ENCODE measurements at regions not wholly inside any gene's neighbourhood (a gene's known extent, or its start where the extent isn't known, plus 50 kb on each side); places are given as distances from the start of the nearest gene placed in this dataset.
"Not testable (repeated sequence)": the region's sequence is repeated elsewhere in the genome, so short reads cannot be mapped to it uniquely, and the experiment has no call there.

GRCh38 chr17:45620468-45620867 is 129.9 kb upstream of the PLEKHM1 start:
- no CpG with 5 or more reads among the region's 54 CpGs for WGBS
- DNase-seq = peak; percentile 8
- H2BK12ac ChIP-seq (ENCODE audit: low read length in 2 of 2); H3K9me3 ChIP-seq (ENCODE audit: control insufficient read depth, low read length); H3K4ac ChIP-seq (ENCODE audit: low read depth in 1 of 2, low read length in 2 of 2); H3K23ac ChIP-seq (ENCODE audit: low read length in 2 of 2); H3K14ac ChIP-seq (ENCODE audit: low read length in 2 of 2); H2BK15ac ChIP-seq (ENCODE audit: low read depth, poor library complexity, severe bottlenecking); H2AFZ ChIP-seq (ENCODE audit: low read depth, low read length); H3K18ac ChIP-seq (ENCODE audit: low read depth in 1 of 2, low read length in 2 of 2); H4K91ac ChIP-seq (ENCODE audit: low read length); H2BK5ac ChIP-seq (ENCODE audit: low read depth, low read length, poor library complexity, severe bottlenecking); H2BK120ac ChIP-seq (ENCODE audit: low read depth, low read length); H3K9ac ChIP-seq (ENCODE audit: low read length); H3K36me3 ChIP-seq (ENCODE audit: control insufficient read depth in 1 of 2, insufficient read depth in 2 of 2, low read depth in 1 of 2, low read length in 2 of 2); H3K27ac ChIP-seq (ENCODE audit: low read length, poor library complexity, severe bottlenecking); H3K79me1 ChIP-seq (replicated peaks; ENCODE audit: low read length, poor library complexity, severe bottlenecking); H2AK5ac ChIP-seq (ENCODE audit: low read length, severe bottlenecking); H3K27me3 ChIP-seq (ENCODE audit: control insufficient read depth in 1 of 2, insufficient read depth in 1 of 2, low read length in 2 of 2); H3K4me1 ChIP-seq (ENCODE audit: control insufficient read depth, insufficient read depth, low read depth, low read length); H4K8ac ChIP-seq (ENCODE audit: low read length): not testable (repeated sequence)
- Histone ChIP-seq H3K4me2 (ENCODE audit: low read length, poor library complexity, severe bottlenecking) (peak overlapping the region; percentile 56), H3K4me3 (ENCODE audit: insufficient read depth in 1 of 2, low read depth in 1 of 2, low read length in 2 of 2) (peak overlapping the region in 1 of 2 experiments; percentile 67)

- H3K9ac ChIP-seq (ENCODE audit: low read length); H3K79me1 ChIP-seq (replicated peaks; ENCODE audit: low read length, poor library complexity, severe bottlenecking); H2AK5ac ChIP-seq (ENCODE audit: low read length, severe bottlenecking); H3K36me3 ChIP-seq (ENCODE audit: control insufficient read depth in 1 of 2, insufficient read depth in 2 of 2, low read depth in 1 of 2, low read length in 2 of 2); H3K4me1 ChIP-seq (ENCODE audit: control insufficient read depth, insufficient read depth, low read depth, low read length); H3K4me2 ChIP-seq (ENCODE audit: low read length, poor library complexity, severe bottlenecking); H2BK120ac ChIP-seq (ENCODE audit: low read depth, low read length); DNase-seq; H3K4ac ChIP-seq (ENCODE audit: low read depth in 1 of 2, low read length in 2 of 2); H3K27me3 ChIP-seq (ENCODE audit: control insufficient read depth in 1 of 2, insufficient read depth in 1 of 2, low read length in 2 of 2); H3K9me3 ChIP-seq (ENCODE audit: control insufficient read depth, low read length); H2BK15ac ChIP-seq (ENCODE audit: low read depth, poor library complexity, severe bottlenecking); H3K23ac ChIP-seq (ENCODE audit: low read length in 2 of 2); H3K27ac ChIP-seq (ENCODE audit: low read length, poor library complexity, severe bottlenecking); H4K8ac ChIP-seq (ENCODE audit: low read length); H2BK12ac ChIP-seq (ENCODE audit: low read length in 2 of 2); H2BK5ac ChIP-seq (ENCODE audit: low read depth, low read length, poor library complexity, severe bottlenecking); H4K91ac ChIP-seq (ENCODE audit: low read length); H3K18ac ChIP-seq (ENCODE audit: low read depth in 1 of 2, low read length in 2 of 2); H3K14ac ChIP-seq (ENCODE audit: low read length in 2 of 2); H2AFZ ChIP-seq (ENCODE audit: low read depth, low read length): not testable (repeated sequence)
- H3K4me3 ChIP-seq (ENCODE audit: insufficient read depth in 1 of 2, low read depth in 1 of 2, low read length in 2 of 2) = peak overlapping the region in 1 of 2 experiments; percentile 44
- no CpG with 5 or more reads among the region's 9 CpGs for WGBS
Measured at GRCh38 chr17:45621087-45621486, 130.6 kb upstream of the PLEKHM1 start.

- not testable (repeated sequence) for DNase-seq; H4K91ac ChIP-seq (ENCODE audit: low read length); H2BK12ac ChIP-seq (ENCODE audit: low read length in 2 of 2); H3K4ac ChIP-seq (ENCODE audit: low read depth in 1 of 2, low read length in 2 of 2); H2BK5ac ChIP-seq (ENCODE audit: low read depth, low read length, poor library complexity, severe bottlenecking); H2AFZ ChIP-seq (ENCODE audit: low read depth, low read length); H2BK15ac ChIP-seq (ENCODE audit: low read depth, poor library complexity, severe bottlenecking); H3K18ac ChIP-seq (ENCODE audit: low read depth in 1 of 2, low read length in 2 of 2); H3K9me3 ChIP-seq (ENCODE audit: control insufficient read depth, low read length); H3K4me2 ChIP-seq (ENCODE audit: low read length, poor library complexity, severe bottlenecking); H3K27me3 ChIP-seq (ENCODE audit: control insufficient read depth in 1 of 2, insufficient read depth in 1 of 2, low read length in 2 of 2); H3K4me3 ChIP-seq (ENCODE audit: insufficient read depth in 1 of 2, low read depth in 1 of 2, low read length in 2 of 2); H2AK5ac ChIP-seq (ENCODE audit: low read length, severe bottlenecking); H4K8ac ChIP-seq (ENCODE audit: low read length); H3K36me3 ChIP-seq (ENCODE audit: control insufficient read depth in 1 of 2, insufficient read depth in 2 of 2, low read depth in 1 of 2, low read length in 2 of 2); H3K79me1 ChIP-seq (replicated peaks; ENCODE audit: low read length, poor library complexity, severe bottlenecking); H3K4me1 ChIP-seq (ENCODE audit: control insufficient read depth, insufficient read depth, low read depth, low read length); H3K27ac ChIP-seq (ENCODE audit: low read length, poor library complexity, severe bottlenecking); H3K23ac ChIP-seq (ENCODE audit: low read length in 2 of 2); H2BK120ac ChIP-seq (ENCODE audit: low read depth, low read length); H3K14ac ChIP-seq (ENCODE audit: low read length in 2 of 2); H3K9ac ChIP-seq (ENCODE audit: low read length)
- no CpG with 5 or more reads among the region's 3 CpGs for WGBS
Measured at GRCh38 chr17:45622295-45622694, 131.8 kb upstream of the PLEKHM1 start.

- no peak overlapping the region for H2BK120ac ChIP-seq (ENCODE audit: low read depth, low read length)
- no peak overlapping the region for H3K23ac ChIP-seq (ENCODE audit: low read length in 2 of 2)
- peaks cover 10% of the 10 kb centered on the region for H3K79me1 ChIP-seq (replicated peaks; ENCODE audit: low read length, poor library complexity, severe bottlenecking)
- no peak overlapping the region for H3K18ac ChIP-seq (ENCODE audit: low read depth in 1 of 2, low read length in 2 of 2)
- no peak overlapping the region for H4K8ac ChIP-seq (ENCODE audit: low read length)
- H3K14ac ChIP-seq (ENCODE audit: low read length in 2 of 2) = no peak overlapping the region
- H2BK12ac ChIP-seq (ENCODE audit: low read length in 2 of 2) = no peak overlapping the region
- no peak overlapping the region for H3K4ac ChIP-seq (ENCODE audit: low read depth in 1 of 2, low read length in 2 of 2)
- H2AK5ac ChIP-seq (ENCODE audit: low read length, severe bottlenecking) = no peak overlapping the region
- no peak overlapping the region for H2BK15ac ChIP-seq (ENCODE audit: low read depth, poor library complexity, severe bottlenecking)
- no peak overlapping the region for H3K4me2 ChIP-seq (ENCODE audit: low read length, poor library complexity, severe bottlenecking)
- no peak overlapping the region for H2BK5ac ChIP-seq (ENCODE audit: low read depth, low read length, poor library complexity, severe bottlenecking)
- H3K4me3 ChIP-seq (ENCODE audit: insufficient read depth in 1 of 2, low read depth in 1 of 2, low read length in 2 of 2) = no peak overlapping the region
- no peak for DNase-seq
- no peak overlapping the region for H3K9ac ChIP-seq (ENCODE audit: low read length)
- no peak overlapping the region for H2AFZ ChIP-seq (ENCODE audit: low read depth, low read length)
- H3K27ac ChIP-seq (ENCODE audit: low read length, poor library complexity, severe bottlenecking) = no peak overlapping the region
- WGBS = 79% methylated on average over 5 of the region's 5 CpGs
- no peak overlapping the region for H4K91ac ChIP-seq (ENCODE audit: low read length)
- H3K36me3 ChIP-seq (ENCODE audit: control insufficient read depth in 1 of 2, insufficient read depth in 2 of 2, low read depth in 1 of 2, low read length in 2 of 2) = peaks cover 21 to 24% of the 10 kb centered on the region in 2 experiments
- no peaks in the 10 kb centered on the region for H3K27me3 ChIP-seq (ENCODE audit: control insufficient read depth in 1 of 2, insufficient read depth in 1 of 2, low read length in 2 of 2)
- no peaks in the 10 kb centered on the region for H3K9me3 ChIP-seq (ENCODE audit: control insufficient read depth, low read length)
- no peaks in the 10 kb centered on the region for H3K4me1 ChIP-seq (ENCODE audit: control insufficient read depth, insufficient read depth, low read depth, low read length)
Measured at GRCh38 chr17:45628019-45628418, 137.5 kb upstream of the PLEKHM1 start.
